Stimulated activated naive CD4-positive, alpha-beta T cell treated with Interleukin-2 at 50 U/mL for 16 hours (primary cell): ENCODE measurements at regions not wholly inside any gene's neighbourhood (a gene's known extent, or its start where the extent isn't known, plus 50 kb on each side); places are given as distances from the start of the nearest gene placed in this dataset.

Experiments
- DNase-seq: peaks from one replicate; lab custom pipeline; 2025; lab: John Stamatoyannopoulos, UW

GRCh38 chr15:39153058-39153714 is 427.7 kb upstream of the THBS1 start:
- no peak for DNase-seq

- DNase-seq = no peak
Observed at GRCh38 chr15:39153716-39154115, 427.2 kb upstream of the THBS1 start.

DNA sequence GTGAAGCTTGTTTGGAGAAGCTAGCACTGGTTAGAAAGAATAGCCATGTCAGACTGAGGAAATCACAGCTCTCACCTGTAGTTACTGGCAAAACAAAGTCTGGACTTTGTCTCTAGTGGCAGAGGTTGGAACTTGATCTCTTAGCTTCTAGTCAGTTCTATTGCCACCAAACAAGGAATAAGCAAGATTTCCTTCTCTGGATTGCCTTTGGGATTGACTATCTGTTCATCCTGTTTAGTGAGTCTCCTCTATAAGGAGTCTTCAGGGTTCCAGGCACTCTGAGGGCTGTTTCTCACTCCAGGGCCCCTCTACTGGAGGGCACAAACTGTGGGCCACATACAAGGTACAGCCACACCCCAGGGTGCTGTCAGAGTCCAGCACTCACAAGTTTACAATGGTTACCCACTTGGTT is 426.6 kb upstream of the THBS1 start:
- no peak for DNase-seq

GRCh38 chr15:39154776-39155175 is 426.1 kb upstream of the THBS1 start:
- no peak for DNase-seq

DNA sequence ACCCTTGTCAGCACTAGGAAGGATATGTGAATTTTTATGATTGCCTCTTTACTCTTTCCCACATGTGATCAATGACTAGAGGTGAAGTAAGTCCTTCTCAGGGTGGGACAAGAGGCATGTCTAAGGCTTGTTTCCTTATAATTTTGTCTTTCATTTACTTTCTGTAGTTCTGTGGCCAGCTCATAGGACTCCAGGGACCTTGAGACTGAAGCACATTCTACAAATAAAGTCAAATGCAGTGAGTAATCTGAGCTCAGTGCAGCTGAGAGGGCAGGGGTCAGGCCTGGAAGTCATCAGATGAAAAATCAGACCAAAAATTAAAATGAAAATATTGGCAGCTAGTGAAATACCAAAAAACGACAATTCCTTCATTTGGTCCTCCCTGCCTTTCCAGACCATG is 424.7 kb upstream of the THBS1 start:
- DNase-seq = no peak

DNA sequence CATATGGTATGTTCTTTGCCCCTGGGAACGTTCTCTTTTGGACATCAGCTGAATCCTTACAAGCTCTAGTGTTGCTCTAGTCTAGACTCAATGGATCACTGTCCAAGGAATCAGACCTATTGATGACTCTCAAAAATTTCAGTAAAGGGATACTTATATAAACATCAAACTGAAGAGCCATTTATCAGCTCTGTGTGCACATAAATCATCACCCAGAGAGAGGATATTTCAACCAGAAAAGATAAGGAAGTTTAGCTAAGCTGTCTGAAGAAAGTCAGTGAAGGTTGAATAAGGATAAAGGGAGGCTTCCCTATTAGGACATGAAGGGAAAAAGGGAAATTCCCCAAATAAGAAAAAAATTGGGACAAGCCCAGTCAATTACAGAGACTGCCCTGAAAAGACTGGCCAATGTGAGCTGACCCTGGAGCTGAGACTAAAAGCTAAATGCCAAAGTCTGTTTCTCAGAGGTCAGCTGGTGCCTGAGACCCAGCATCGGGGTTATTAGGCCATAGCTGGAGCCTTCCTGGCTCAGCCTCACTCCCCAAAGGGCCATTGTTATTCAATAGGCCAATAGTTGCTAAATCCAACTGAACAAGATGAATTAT is 424.1 kb upstream of the THBS1 start:
- DNase-seq = no peak

GRCh38 chr15:39157882-39158281 is 423.0 kb upstream of the THBS1 start:
- DNase-seq = no peak

GRCh38 chr15:39159833-39160232 is 421.0 kb upstream of the THBS1 start:
- DNase-seq = no peak

GRCh38 chr15:39161096-39161495 is 419.8 kb upstream of the THBS1 start:
- no peak for DNase-seq

GRCh38 chr15:39165020-39165706 is 415.7 kb upstream of the THBS1 start:
- DNase-seq = no peak

- no peak for DNase-seq
Observed at GRCh38 chr15:39167164-39168058, 413.5 kb upstream of the THBS1 start.

DNA sequence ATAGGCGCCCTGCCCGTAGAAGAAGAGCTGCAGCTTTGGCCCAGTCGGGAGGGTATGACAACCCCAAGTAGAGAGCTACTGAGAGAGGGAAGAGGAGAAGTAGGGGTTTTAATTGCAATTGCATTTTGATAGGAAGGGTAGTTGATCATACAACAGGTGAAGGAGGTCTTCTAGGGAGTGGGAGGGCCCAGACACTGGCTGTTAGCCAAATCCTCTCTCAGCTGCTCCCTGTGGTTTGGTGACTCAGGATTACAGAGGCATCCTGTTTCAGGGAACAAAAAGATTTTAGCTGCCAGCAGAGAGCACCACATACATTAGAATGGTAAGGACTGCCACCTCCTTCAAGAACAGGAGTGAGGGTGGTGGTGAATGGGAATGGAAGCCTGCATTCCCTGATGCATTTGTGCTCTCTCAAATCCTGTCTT is 408.9 kb upstream of the THBS1 start:
- no peak for DNase-seq

DNA sequence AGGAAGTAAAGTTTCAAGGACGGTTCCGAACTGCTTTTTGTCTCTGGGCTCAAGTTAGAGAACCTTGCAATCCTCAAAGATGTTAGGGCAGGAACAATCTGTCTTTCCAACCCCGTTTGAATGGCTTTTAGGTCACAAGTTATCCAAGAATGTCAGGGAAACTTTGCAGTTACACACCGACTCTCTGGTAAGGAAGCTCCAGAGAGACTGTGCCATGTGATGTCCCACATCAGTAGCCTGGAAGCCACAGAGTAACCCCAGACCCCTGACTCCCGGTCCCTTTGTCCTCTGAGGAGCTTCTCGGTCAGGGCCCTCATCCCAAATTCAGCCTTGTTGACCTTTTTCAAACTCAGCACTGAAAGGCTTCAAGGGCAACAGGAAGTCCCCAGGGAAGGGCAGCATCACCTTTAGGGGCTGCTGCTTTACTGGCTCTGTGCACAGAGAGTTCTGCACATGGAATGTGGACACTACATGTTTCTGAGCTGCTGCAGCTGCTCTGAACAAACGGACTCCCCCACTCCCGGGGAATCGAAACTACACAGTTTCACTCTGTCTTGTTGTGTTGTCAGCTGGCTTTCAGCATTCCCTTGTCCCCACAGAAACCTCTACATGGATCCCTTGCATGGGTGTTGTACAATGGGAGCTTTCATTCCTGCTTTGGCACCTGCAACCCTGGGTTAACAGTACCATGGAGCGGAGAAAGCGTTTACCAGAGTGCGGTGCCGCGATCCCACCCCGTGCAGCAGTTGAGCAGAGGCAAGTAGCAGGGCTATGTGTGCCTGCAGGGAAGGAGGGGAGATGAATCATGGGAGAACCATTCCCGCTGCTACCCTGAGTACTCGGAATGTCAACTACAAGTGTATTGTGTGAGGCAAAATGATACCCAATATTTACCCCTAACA is 408.2 kb upstream of the THBS1 start:
- DNase-seq = no peak

- DNase-seq = no peak
Observed at GRCh38 chr15:39173426-39173825, 407.5 kb upstream of the THBS1 start.

- DNase-seq = no peak
Observed at GRCh38 chr15:39174332-39174731, 406.5 kb upstream of the THBS1 start.

GRCh38 chr15:39176030-39176429 is 404.8 kb upstream of the THBS1 start:
- DNase-seq = no peak

GRCh38 chr15:39177561-39177960 is 403.3 kb upstream of the THBS1 start:
- no peak for DNase-seq

DNA sequence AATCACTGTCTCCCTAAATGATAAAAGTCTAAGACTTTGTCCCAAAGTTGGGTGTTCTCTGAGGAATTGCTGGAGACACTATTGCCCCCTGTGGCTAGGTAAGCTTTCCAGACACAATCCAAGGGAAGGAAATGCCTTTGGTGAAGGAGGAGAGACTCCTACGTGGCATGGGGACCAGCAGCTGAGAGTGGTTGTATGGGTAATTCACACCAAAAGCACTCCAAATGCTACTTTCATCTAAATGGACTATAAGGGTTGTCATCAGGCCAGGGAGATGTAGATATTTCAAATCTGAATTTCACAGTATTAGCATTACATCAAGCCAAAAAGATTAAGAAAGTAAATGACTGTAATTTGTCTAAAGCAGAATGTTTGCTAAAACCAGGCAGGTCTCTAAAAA is 400.8 kb upstream of the THBS1 start:
- DNase-seq = no peak

DNA sequence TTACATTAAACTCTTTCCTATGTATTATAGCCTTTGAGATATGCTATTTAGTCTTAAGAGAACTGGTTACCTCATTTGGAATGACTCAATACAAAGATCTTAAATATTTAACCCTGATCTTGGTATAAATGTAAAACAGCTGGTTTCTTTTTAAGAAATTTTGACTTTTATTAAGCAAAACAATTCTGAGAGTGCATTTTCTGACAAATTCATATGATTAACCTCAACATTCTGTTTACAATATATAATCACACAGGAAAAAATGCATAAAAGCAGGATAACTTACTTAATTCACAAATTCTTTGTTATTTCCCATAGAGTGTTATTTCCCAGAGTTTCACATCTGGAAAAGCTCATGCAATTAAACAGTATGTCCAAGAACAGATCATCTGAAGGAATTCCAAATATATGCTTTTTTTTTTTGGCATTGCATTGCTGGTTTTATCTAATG is 400.4 kb upstream of the THBS1 start:
- DNase-seq = no peak

- DNase-seq = no peak
Observed at GRCh38 chr15:39181056-39181747, 399.7 kb upstream of the THBS1 start.

DNA sequence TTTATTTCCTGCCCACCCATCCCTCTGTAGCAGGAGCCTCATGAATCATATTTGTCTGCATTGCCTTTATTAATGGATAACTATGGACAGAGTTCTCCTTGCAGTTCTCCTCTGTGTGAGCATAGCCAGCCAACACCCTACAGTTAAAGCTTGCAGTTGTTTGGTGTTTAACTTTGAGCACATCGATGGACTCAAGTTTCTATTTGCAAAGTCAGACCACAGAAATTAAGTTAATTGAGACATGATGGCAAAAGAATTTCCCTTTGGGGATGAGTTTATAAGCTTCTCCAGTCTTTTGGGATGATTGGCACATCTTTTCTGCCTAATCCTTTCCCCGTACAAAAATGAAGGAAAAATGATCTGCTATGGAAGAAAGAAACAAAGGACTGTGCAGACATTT is 398.9 kb upstream of the THBS1 start:
- DNase-seq = no peak
